ENCODE measurements at regions not wholly inside any gene's neighbourhood (a gene's known extent, or its start where the extent isn't known, plus 50 kb on each side); places are given as distances from the start of the nearest gene placed in this dataset.

- no peaks in the 10 kb centered on the region for H3K4me1 ChIP-seq (ENCODE audit: control insufficient read depth in 5 of 5, insufficient read depth in 5 of 5, low read length in 5 of 5)
- no peak for TF ChIP-seq CTCF (IDR thresholded peaks at IDR 0.05; ENCODE audit: control extremely low read depth, extremely low read depth)
- H3K9ac ChIP-seq (ENCODE audit: insufficient read depth in 1 of 2, low read length in 2 of 2), result no peak overlapping the region
- H3K36me3 ChIP-seq (ENCODE audit: control insufficient read depth in 4 of 4, insufficient read depth in 4 of 4, low read length in 4 of 4), result no peaks in the 10 kb centered on the region
- H3K4me3 ChIP-seq, result no peak overlapping the region
- ATAC-seq (ENCODE audit: insufficient read depth, low FRiP score), result no peak
- no peak overlapping the region for H3K27ac ChIP-seq (ENCODE audit: low read depth in 1 of 2, low read length in 1 of 2)
- H3K9me3 ChIP-seq (ENCODE audit: control insufficient read depth in 4 of 4, insufficient read depth in 3 of 4, low read length in 3 of 4), result no peaks in the 10 kb centered on the region
- DNase-seq, result no peak
- H3K27me3 ChIP-seq (ENCODE audit: control insufficient read depth in 3 of 3, insufficient read depth in 3 of 3, low read length in 2 of 3), result no peaks in the 10 kb centered on the region
These were observed 53.6 kb upstream of the ABCB5 start for GRCh38 chr7:20561908-20562307.

GRCh38 chr7:20562461-20562860 lies 53.0 kb upstream of the ABCB5 start:
- DNase-seq, result no peak
- H3K36me3 ChIP-seq (ENCODE audit: control insufficient read depth in 4 of 4, insufficient read depth in 4 of 4, low read length in 4 of 4), result no peaks in the 10 kb centered on the region
- H3K9me3 ChIP-seq (ENCODE audit: control insufficient read depth in 4 of 4, insufficient read depth in 3 of 4, low read length in 3 of 4), result no peaks in the 10 kb centered on the region
- 64 to 81% methylated on average over 4 of the region's 4 CpGs for WGBS, 2 donors
- no peak overlapping the region for H3K27ac ChIP-seq (ENCODE audit: low read depth in 1 of 2, low read length in 1 of 2)
- no peak for TF ChIP-seq CTCF (IDR thresholded peaks at IDR 0.05; ENCODE audit: control extremely low read depth, extremely low read depth)
- no peak overlapping the region for H3K9ac ChIP-seq (ENCODE audit: insufficient read depth in 1 of 2, low read length in 2 of 2)
- no peak overlapping the region for H3K4me3 ChIP-seq
- H3K4me1 ChIP-seq (ENCODE audit: control insufficient read depth in 5 of 5, insufficient read depth in 5 of 5, low read length in 5 of 5), result no peaks in the 10 kb centered on the region
- ATAC-seq (ENCODE audit: insufficient read depth, low FRiP score), result no peak
- H3K27me3 ChIP-seq (ENCODE audit: control insufficient read depth in 3 of 3, insufficient read depth in 3 of 3, low read length in 2 of 3), result no peaks in the 10 kb centered on the region
